GM12872 (cell line): ENCODE measurements at regions not wholly inside any gene's neighbourhood (a gene's known extent, or its start where the extent isn't known, plus 50 kb on each side); places are given as distances from the start of the nearest gene placed in this dataset.

Experiments
- TF ChIP-seq, protein P1 (sequence below): IDR thresholded peaks from 3 replicates; pipeline ENCODE4 v1.5.1; 2011; ENCODE audit warnings: low read depth, mild to moderate bottlenecking, low read length, moderate library complexity; ENCODE audit not compliant: insufficient read depth

DNA sequence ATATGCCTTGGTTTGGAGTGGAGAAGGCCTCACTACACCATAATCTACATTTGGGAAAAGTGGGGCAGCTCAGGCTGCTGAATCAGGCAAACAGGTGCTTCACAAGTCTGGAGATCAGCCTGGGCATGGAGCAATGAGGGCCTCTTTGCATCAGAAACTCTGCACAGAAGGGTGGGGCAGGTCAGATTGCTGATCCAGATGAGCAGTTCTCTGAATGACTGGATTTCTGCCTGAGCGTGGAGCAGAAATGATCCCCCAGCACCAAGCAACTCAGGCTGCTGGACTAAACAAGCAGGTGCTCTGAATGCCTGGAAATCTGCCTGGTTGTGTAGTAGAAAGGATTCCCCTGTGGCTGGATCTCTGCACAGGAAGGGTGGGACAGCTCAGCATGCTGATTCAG lies 605.3 kb upstream of the ZNF804A start:
- TF ChIP-seq, protein P1, sequence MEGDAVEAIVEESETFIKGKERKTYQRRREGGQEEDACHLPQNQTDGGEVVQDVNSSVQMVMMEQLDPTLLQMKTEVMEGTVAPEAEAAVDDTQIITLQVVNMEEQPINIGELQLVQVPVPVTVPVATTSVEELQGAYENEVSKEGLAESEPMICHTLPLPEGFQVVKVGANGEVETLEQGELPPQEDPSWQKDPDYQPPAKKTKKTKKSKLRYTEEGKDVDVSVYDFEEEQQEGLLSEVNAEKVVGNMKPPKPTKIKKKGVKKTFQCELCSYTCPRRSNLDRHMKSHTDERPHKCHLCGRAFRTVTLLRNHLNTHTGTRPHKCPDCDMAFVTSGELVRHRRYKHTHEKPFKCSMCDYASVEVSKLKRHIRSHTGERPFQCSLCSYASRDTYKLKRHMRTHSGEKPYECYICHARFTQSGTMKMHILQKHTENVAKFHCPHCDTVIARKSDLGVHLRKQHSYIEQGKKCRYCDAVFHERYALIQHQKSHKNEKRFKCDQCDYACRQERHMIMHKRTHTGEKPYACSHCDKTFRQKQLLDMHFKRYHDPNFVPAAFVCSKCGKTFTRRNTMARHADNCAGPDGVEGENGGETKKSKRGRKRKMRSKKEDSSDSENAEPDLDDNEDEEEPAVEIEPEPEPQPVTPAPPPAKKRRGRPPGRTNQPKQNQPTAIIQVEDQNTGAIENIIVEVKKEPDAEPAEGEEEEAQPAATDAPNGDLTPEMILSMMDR = no peak

DNA sequence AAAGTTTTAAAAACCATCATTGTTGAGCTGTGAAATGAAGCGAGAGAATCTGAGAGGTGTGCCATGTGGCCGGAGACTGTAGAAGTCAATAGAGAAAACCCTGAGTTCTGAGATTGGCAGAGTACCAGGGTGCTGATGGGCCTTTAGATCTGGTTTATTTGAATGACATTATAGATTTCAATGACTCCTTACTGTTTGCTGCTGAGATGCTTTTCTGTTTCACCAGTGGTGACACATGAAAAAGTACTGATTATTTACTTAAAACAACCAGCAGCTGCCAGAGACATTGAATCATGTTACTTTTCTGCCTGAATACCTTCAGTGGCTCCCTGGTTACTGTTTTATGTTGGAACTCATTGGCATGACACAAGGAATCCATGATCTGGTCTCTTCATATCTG lies 602.7 kb upstream of the ZNF804A start:
- TF ChIP-seq, protein P1 = no peak

DNA sequence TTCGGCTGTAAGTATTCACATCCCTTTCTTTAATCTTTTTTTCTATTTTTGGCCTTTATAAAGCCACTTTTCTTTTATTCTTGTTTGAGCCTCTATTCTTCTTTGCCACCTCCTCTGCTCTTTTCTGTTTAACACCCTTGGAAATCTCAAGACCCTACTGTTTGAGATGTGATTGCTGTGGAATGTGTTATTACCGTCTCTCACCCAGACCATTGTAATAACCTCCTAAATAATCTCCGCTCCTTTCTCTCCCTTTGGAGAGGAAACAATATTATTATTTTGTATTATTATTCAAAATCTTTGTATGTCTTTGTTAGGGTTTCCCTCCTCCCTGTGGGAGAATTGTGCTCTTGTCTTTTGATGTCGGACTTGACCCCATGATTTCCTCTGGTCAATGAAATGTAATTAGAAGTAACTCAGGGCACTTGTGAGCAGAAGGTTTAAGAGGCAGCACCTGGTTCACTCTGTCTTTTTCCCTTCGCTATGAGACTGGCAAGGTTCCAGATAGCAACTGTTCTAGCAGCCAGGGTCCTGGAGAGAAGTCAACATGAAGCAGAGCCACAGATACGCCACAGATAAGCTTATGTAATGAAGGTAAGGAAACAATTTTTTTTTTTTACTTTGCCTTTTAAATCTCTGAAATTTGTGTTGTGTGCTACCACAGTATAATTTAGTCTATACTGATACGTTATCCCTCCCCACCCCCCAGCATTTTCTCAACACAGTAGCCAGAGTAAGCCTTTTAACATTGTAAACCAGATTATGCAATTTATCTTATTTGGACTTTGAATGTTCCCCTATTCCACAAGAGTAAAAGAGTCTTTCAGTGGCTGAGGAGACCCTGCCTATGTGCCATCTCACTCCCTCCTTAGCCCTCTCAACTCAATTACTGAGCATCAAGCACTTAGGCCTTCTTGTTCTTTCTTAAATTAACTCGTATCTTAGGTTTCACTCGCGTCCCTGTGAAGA lies 601.2 kb upstream of the ZNF804A start:
- TF ChIP-seq, protein P1 = no peak

DNA sequence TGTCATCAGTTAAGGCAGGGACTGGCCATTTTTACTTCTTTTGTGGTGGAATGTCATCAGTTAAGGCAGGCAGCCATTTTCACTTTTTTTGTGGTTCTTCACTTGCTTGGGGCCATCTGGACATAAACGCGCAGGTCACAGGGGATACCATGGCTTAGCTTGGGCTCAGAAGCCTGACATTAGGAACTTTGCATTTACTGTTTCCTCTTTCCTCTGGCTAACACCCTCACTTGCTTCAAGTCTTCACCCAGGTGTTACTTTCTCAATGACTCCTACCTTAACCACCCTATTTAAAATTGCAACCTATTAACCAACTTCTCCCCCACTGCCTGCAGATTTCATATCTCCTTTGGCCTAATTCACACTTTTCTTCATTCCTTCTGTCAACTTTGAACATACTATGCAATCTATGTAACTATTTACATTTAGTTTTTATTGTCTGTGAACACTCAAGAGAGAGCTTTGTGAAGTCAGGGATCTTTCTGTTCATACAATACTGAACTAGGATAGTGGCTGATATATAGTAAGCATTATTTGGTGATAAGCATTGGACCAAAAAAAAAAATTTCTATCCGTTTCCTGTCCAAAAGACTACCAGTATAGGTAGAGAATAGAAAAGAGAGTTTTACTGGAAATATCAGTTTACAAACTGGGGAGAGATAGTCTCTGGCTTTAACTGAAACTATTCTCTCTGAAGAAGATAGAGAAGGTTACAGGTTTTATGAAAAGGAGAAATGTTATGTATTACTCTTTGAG lies 600.1 kb upstream of the ZNF804A start:
- TF ChIP-seq, protein P1 = no peak

DNA sequence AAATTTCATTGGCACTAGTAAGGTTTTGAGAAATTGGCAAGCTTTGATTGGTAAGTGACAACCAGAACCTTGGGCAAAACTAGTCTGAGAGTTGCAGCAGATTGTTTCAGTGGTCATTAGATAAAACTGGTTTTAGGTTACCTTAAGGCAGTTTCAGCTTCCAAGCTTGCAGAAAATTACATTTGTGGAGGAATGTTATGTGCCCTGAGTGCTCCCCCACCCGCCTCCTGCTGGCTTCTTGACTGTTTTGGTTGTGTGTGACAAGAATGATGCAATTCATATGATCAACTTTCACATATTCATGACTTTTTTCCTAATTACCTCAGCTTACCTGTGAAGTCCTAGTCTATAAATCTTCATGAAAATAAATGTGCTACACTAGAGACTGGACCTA lies 599.5 kb upstream of the ZNF804A start:
- TF ChIP-seq, protein P1 = no peak

DNA sequence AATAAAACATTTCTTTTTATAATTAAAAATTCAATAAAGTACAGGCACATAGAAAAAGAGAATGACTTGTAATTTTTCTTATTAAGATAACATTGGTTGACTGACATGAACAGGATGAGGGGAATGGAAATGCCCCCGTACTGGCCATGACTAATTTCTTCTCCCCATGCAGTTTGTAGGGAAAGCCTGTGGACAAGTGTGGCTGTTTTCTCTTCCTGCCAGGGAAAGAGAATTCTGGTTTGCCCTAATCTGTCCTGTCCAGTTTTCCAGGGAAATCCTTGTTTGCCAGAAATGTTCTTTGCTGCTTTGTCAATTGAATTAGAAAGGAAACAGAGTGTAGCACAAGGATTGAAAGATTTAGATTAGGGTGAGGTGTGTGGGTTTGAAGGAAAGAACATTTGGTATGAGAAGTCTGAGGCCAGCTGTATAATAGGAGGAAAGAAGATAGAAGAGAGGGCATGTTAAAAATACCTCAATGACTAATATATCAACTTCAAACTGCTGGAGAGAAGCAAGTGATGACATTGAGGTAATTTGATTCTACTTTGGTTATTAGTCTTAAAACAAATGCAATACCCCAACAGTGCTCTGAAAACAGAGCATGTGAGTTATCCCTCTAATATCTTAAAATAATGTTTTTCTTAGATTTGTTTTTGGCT lies 593.9 kb upstream of the ZNF804A start:
- TF ChIP-seq, protein P1 = no peak
